KMS-11 (cell line): ENCODE measurements at regions not wholly inside any gene's neighbourhood (a gene's known extent, or its start where the extent isn't known, plus 50 kb on each side); places are given as distances from the start of the nearest gene placed in this dataset.

Source experiments
- H2AFZ ChIP-seq: fragments of 200-600 bp; sonication (generic); 2 replicates; pipeline ENCODE4 v1.6.1; 2016; ENCODE audit warnings: antibody characterized with exemption, mixed run types, low read depth
- H3K27ac ChIP-seq: fragments of 200-600 bp; sonication (generic); 2 replicates; pipeline ENCODE4 v1.6.1; 2016; ENCODE audit warnings: mild to moderate bottlenecking, mixed run types
- H3K27me3 ChIP-seq: fragments of 200-600 bp; sonication (generic); 2 replicates; pipeline ENCODE4 v1.6.1; 2017; ENCODE audit warnings: mild to moderate bottlenecking, low read depth, mixed run types, moderate library complexity; ENCODE audit not compliant: insufficient read depth
- H3K36me3 ChIP-seq: fragments of 200-600 bp; sonication (generic); 2 replicates; pipeline ENCODE4 v1.6.1; 2017; ENCODE audit warnings: mild to moderate bottlenecking, mixed run types; ENCODE audit not compliant: insufficient read depth
- H3K4me1 ChIP-seq: fragments of 200-600 bp; sonication (generic); 2 replicates; pipeline ENCODE4 v1.6.1; 2016; ENCODE audit warnings: mild to moderate bottlenecking, low read depth, mixed run types; ENCODE audit not compliant: poor library complexity, severe bottlenecking
- H3K4me2 ChIP-seq: fragments of 200-600 bp; sonication (generic); 2 replicates; pipeline ENCODE4 v1.7.0; 2016; ENCODE audit warnings: mild to moderate bottlenecking, mixed run types
- H3K4me3 ChIP-seq: fragments of 200-600 bp; sonication (generic); IDR thresholded peaks from 2 replicates; pipeline ENCODE4 v1.6.1; 2017; ENCODE audit warnings: low read depth, low read length, mixed read lengths; ENCODE audit not compliant: insufficient read depth
- H3K79me2 ChIP-seq: fragments of 200-600 bp; sonication (generic); 2 replicates; pipeline ENCODE4 v1.6.1; 2016; ENCODE audit warnings: low read depth, mixed run types; ENCODE audit not compliant: insufficient read depth
- H3K9ac ChIP-seq: fragments of 200-600 bp; sonication (generic); 2 replicates; pipeline ENCODE4 v1.6.1; 2016; ENCODE audit warnings: mild to moderate bottlenecking, mixed run types
- H4K20me1 ChIP-seq: fragments of 200-600 bp; sonication (generic); 2 replicates; pipeline ENCODE4 v1.6.1; 2016; ENCODE audit warnings: mild to moderate bottlenecking, mixed run types; ENCODE audit not compliant: insufficient read depth
- TF ChIP-seq, protein P1 (sequence below): fragments of 200-600 bp; sonication (generic); conservative IDR thresholded peaks from 2 replicates; pipeline ENCODE4 v1.6.1; 2017; ENCODE audit warnings: low read depth, mild to moderate bottlenecking, antibody characterized with exemption, low read length, moderate library complexity, mixed read lengths

DNA sequence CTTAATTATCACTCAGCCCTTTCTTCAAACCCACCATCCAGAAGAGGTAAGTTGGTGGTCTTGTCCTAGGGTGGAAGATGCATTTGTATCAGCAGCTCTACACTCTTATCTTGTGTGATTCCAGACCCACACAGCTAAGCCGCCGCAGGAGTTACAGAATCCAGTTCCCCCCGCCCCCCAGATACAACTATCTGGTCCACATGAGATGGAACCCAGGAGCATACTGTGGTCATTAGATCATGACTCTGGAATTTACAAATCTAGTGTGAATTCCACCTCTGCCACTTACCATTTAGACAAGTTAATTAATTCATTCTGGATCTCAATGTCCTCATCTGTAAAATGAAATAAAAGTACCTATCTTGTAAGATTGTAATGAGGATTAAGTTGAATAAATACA is 486.4 kb downstream of the BCL11A start:
- Histone ChIP-seq H3K4me1 (no peaks in the 10 kb centered on the region), H3K27me3 (no peaks in the 10 kb centered on the region), H3K79me2 (no peaks in the 10 kb centered on the region), H3K27ac (no peak overlapping the region), H3K36me3 (no peaks in the 10 kb centered on the region), H4K20me1 (no peaks in the 10 kb centered on the region), H3K4me3 (no peak overlapping the region), H3K9ac (no peak overlapping the region), H2AFZ (no peak overlapping the region), H3K4me2 (no peak overlapping the region)
- TF ChIP-seq, protein P1, sequence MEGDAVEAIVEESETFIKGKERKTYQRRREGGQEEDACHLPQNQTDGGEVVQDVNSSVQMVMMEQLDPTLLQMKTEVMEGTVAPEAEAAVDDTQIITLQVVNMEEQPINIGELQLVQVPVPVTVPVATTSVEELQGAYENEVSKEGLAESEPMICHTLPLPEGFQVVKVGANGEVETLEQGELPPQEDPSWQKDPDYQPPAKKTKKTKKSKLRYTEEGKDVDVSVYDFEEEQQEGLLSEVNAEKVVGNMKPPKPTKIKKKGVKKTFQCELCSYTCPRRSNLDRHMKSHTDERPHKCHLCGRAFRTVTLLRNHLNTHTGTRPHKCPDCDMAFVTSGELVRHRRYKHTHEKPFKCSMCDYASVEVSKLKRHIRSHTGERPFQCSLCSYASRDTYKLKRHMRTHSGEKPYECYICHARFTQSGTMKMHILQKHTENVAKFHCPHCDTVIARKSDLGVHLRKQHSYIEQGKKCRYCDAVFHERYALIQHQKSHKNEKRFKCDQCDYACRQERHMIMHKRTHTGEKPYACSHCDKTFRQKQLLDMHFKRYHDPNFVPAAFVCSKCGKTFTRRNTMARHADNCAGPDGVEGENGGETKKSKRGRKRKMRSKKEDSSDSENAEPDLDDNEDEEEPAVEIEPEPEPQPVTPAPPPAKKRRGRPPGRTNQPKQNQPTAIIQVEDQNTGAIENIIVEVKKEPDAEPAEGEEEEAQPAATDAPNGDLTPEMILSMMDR: no peak

DNA sequence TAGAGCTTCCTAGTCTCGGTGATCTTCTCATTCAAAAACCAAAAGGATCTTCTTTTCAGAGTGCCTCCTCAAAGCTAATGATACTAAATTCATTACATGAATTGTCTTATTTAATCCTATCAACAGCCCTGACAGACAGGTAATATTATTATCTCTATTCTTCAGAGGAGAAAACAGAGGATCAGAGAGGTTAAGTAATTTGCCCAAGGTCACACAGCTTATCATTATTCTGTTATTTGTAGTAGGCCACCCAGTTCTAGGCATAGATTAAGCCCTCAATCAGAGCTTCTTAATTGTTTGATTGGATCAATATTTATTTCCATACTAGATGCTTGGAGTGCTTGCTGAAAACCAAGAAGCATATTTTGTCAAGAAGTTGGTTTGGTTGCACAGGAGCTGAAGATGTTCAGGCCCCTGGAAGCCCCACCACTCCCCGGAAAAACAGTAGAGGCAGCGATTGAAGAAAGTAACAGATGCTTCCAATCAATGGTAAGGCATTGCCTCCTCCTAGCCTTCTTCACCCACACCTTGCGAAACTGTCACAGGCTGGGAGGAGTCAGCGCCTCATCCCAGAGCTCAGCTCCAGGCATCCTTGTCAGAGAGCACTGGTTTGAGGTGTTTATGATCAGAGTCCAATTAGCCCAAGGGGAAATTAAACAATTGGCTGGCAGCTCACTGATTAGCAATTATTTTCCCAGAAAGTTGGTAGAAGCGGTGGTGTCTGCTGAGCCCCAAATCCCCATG is 487.2 kb downstream of the BCL11A start:
- TF ChIP-seq, protein P1: no peak

DNA sequence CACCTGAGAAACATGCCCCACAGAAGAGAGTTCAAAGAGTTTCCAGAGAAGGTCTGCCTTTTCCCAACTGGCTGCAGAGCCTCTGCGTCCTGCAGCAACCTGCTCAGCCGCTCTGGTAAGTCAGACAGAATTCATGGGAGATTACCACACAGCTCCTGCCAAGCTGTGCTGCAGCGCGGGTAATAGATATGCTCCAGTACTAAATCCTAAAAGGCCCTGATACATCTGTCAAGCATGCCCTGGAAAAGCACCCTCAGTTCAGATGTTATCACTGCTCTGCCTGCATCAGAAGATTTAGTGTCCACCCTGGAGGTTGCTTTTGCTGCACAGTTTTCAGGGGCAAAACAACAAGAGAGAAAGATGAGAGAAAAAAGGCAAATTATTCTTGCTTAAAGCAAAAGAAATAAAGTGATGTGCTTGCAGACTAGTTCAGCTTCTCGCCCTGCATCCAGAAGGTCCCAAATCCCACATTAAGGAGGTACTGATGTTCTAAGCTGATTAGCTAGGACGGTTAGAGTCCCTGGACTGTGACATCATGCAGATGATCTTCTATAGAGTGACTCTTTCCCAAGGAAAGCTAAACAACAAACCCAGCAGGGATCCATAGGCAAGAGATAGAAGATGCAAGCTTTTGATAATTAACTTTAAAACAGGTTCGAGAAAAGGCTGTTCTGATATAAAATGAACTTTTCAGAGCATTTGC is 488.6 kb downstream of the BCL11A start:
- Histone ChIP-seq H3K27ac (no peak overlapping the region), H3K4me3 (no peak overlapping the region), H2AFZ (no peak overlapping the region), H3K27me3 (no peaks in the 10 kb centered on the region), H3K4me2 (no peak overlapping the region), H3K9ac (no peak overlapping the region), H3K36me3 (no peaks in the 10 kb centered on the region), H3K79me2 (no peaks in the 10 kb centered on the region), H3K4me1 (no peaks in the 10 kb centered on the region), H4K20me1 (no peaks in the 10 kb centered on the region)
- TF ChIP-seq, protein P1: no peak

More for the DNA sequence above, 487.2 kb downstream of the BCL11A start:
- Histone ChIP-seq H3K27ac (no peak overlapping the region), H3K27me3 (no peaks in the 10 kb centered on the region), H3K9ac (no peak overlapping the region), H3K79me2 (no peaks in the 10 kb centered on the region), H2AFZ (no peak overlapping the region), H3K36me3 (no peaks in the 10 kb centered on the region), H3K4me1 (no peaks in the 10 kb centered on the region), H3K4me3 (no peak overlapping the region), H3K4me2 (no peak overlapping the region), H4K20me1 (no peaks in the 10 kb centered on the region)

DNA sequence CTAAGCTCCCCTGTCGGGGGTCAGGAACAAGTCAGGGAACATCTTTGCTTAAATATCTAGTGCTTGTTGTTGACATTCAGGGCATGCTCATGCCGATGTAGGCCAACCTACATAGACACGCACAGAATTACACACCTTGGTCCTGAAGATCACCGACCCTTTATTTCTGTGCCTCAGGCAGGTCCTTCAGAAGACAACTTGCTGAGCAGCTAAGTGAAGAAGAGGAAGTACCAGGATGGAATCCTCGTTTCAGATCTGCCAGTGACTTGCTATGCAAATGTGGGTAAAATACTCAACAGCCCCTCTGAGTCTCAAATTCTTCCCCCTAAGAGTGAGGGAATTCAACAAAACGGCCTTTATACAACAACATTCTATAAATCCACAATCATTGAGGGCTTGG is 494.7 kb downstream of the BCL11A start:
- TF ChIP-seq, protein P1: no peak
- no peaks in the 10 kb centered on the region for H3K36me3 ChIP-seq
- H3K27me3 ChIP-seq: no peaks in the 10 kb centered on the region
- no peak overlapping the region for H3K4me2 ChIP-seq
- H2AFZ ChIP-seq: no peak overlapping the region
- no peak overlapping the region for H3K27ac ChIP-seq
- H3K9ac ChIP-seq: no peak overlapping the region
- H3K4me3 ChIP-seq: no peak overlapping the region
- H4K20me1 ChIP-seq: no peaks in the 10 kb centered on the region
- H3K4me1 ChIP-seq: no peaks in the 10 kb centered on the region
- no peaks in the 10 kb centered on the region for H3K79me2 ChIP-seq
